GM23338 (cell line): ENCODE measurements at regions not wholly inside any gene's neighbourhood (a gene's known extent, or its start where the extent isn't known, plus 50 kb on each side); places are given as distances from the start of the nearest gene placed in this dataset.

Source experiments
- ATAC-seq: fragments of 200-7000 bp; cut with Tn5 transposase; 3 replicates; pipeline ENCODE4 v1.9.1; 2020
- DNase-seq: peaks from one replicate; pipeline ENCODE4 v3.0.0-alpha.2; 2015; ENCODE audit warnings: low spot score
- H2AFZ ChIP-seq: fragments of 200-600 bp; sonication (generic); 2 replicates; pipeline ENCODE4 v1.8.0; 2016; ENCODE audit warnings: antibody characterized with exemption, mild to moderate bottlenecking, moderate library complexity
- H3F3A ChIP-seq: fragments of 200-600 bp; sonication (generic); replicated peaks from 2 replicates; pipeline ENCODE4 v1.8.0; 2017; ENCODE audit warnings: antibody characterized with exemption, mixed run types, low read depth
- H3K27ac ChIP-seq: fragments of 200-600 bp; sonication (generic); 2 replicates; pipeline ENCODE4 v1.6.1; 2016; ENCODE audit warnings: low read depth
- H3K27me3 ChIP-seq: fragments of 200-600 bp; sonication (generic); 2 replicates; pipeline ENCODE4 v1.8.0; 2016; ENCODE audit warnings: mild to moderate bottlenecking, mixed run types, moderate library complexity; ENCODE audit not compliant: insufficient read depth
- H3K36me3 ChIP-seq: fragments of 200-600 bp; sonication (generic); 2 replicates; pipeline ENCODE4 v1.8.0; 2016; ENCODE audit warnings: mild to moderate bottlenecking; ENCODE audit not compliant: insufficient read depth
- H3K4me1 ChIP-seq: fragments of 200-600 bp; sonication (generic); 2 replicates; pipeline ENCODE4 v1.8.0; 2016; ENCODE audit warnings: mild to moderate bottlenecking, moderate library complexity; ENCODE audit not compliant: insufficient read depth
- H3K4me2 ChIP-seq: fragments of 200-600 bp; sonication (generic); 2 replicates; pipeline ENCODE4 v1.7.1; 2017; ENCODE audit warnings: mixed run types
- H3K4me3 ChIP-seq: fragments of 200-600 bp; sonication (generic); 2 replicates; pipeline ENCODE4 v1.6.1; 2016; ENCODE audit warnings: mixed run types
- H3K79me2 ChIP-seq: fragments of 200-600 bp; sonication (generic); replicated peaks from 2 replicates; pipeline ENCODE4 v1.8.0; 2017; ENCODE audit warnings: mild to moderate bottlenecking; ENCODE audit not compliant: insufficient read depth
- H3K9me2 ChIP-seq: fragments of 200-600 bp; sonication (generic); 2 replicates; pipeline ENCODE4 v1.8.0; 2017; ENCODE audit not compliant: insufficient read depth
- H4K20me1 ChIP-seq: fragments of 200-600 bp; sonication (generic); replicated peaks from 2 replicates; pipeline ENCODE4 v1.8.0; 2017; ENCODE audit warnings: mild to moderate bottlenecking; ENCODE audit not compliant: insufficient read depth
- H3K27ac Mint-ChIP-seq: 2 replicates; pipeline ENCODE4 v1.8.0; 2020; ENCODE audit warnings: inconsistent platforms, mild to moderate bottlenecking, moderate library complexity, mixed read lengths
- H3K27me3 Mint-ChIP-seq: 3 replicates; pipeline ENCODE4 v1.8.0; 2022; ENCODE audit warnings: low read depth, mild to moderate bottlenecking, moderate library complexity, mixed read lengths, inconsistent platforms; ENCODE audit not compliant: insufficient read depth, poor library complexity
- H3K36me3 Mint-ChIP-seq: 3 replicates; pipeline ENCODE4 v1.8.0; 2021; ENCODE audit warnings: low read depth, mild to moderate bottlenecking, inconsistent platforms, moderate library complexity, mixed read lengths
- H3K4me1 Mint-ChIP-seq: 3 replicates; pipeline ENCODE4 v1.8.0; 2020; ENCODE audit warnings: mild to moderate bottlenecking, inconsistent platforms, mixed read lengths
- H3K4me3 Mint-ChIP-seq: 3 replicates; pipeline ENCODE4 v1.8.0; 2021; ENCODE audit warnings: moderate library complexity, mild to moderate bottlenecking, inconsistent platforms, mixed read lengths
- H3K9me3 Mint-ChIP-seq: 3 replicates; pipeline ENCODE4 v1.8.0; 2020; ENCODE audit warnings: moderate library complexity, mild to moderate bottlenecking, inconsistent platforms, mixed read lengths
- CREB1 ChIP-seq: fragments of 250-450 bp; sonication (Bioruptor Pico); IDR thresholded peaks from 2 replicates; pipeline ENCODE4 v1.5.0; 2020; ENCODE audit warnings: low read depth, mild to moderate bottlenecking, moderate library complexity
- CTCF ChIP-seq, 2 experiments: fragments of 200-600 bp in 1 of 2; sonication (generic) in 1 of 2; conservative IDR thresholded peaks; 2 replicates each; pipeline versions ENCODE4 v1.5.1 to v1.6.1; 2016 to 2017; ENCODE audit warnings: antibody characterized with exemption in 2 of 2, low read depth in 2 of 2, mild to moderate bottlenecking in 2 of 2, moderate library complexity in 1 of 2
- ETS1 ChIP-seq: IDR thresholded peaks from 2 replicates; pipeline ENCODE4 v1.6.1; 2016; ENCODE audit warnings: antibody characterized with exemption
- EZH2 ChIP-seq: fragments of 200-600 bp; sonication (generic); IDR thresholded peaks from one replicate; pipeline ENCODE4 v1.8.0; 2017; ENCODE audit warnings: antibody characterized with exemption, mild to moderate bottlenecking, low read depth; ENCODE audit not compliant: unreplicated experiment
- EZH2phosphoT487 ChIP-seq: fragments of 200-600 bp; sonication (generic); IDR thresholded peaks from one replicate; pipeline ENCODE4 v1.8.1; 2018; ENCODE audit warnings: antibody characterized with exemption; ENCODE audit not compliant: unreplicated experiment
- NANOG ChIP-seq: IDR thresholded peaks from 2 replicates; pipeline ENCODE4 v1.6.1; 2016; ENCODE audit warnings: antibody characterized with exemption, borderline replicate concordance
- POLR2AphosphoS5 ChIP-seq: IDR thresholded peaks from 2 replicates; pipeline ENCODE4 v1.6.1; 2016; ENCODE audit warnings: antibody characterized with exemption, low read depth
- REST ChIP-seq: IDR thresholded peaks from one replicate; pipeline ENCODE4 v1.6.1; 2018; ENCODE audit warnings: antibody characterized with exemption; ENCODE audit not compliant: unreplicated experiment
- ZNF114 ChIP-seq: fragments of 250-450 bp; sonication (Bioruptor Pico); IDR thresholded peaks from 2 replicates; pipeline ENCODE4 v1.5.0; 2020; ENCODE audit warnings: mild to moderate bottlenecking, moderate library complexity
- ZNF331 ChIP-seq: fragments of 250-450 bp; sonication (Bioruptor Pico); IDR thresholded peaks from 2 replicates; pipeline ENCODE4 v1.5.0; 2020; ENCODE audit warnings: low read depth, mild to moderate bottlenecking, moderate library complexity
- TF ChIP-seq, protein P1 (sequence below): fragments of 250-450 bp; sonication (Bioruptor Pico); IDR thresholded peaks from 2 replicates; pipeline ENCODE4 v1.5.0; 2020; ENCODE audit warnings: mild to moderate bottlenecking, moderate library complexity

- no peak for TF ChIP-seq POLR2AphosphoS5
- TF ChIP-seq ZNF114 (CRISPR knock-in tag) = no peak
- TF ChIP-seq EZH2 = no peak
- no peak for TF ChIP-seq EZH2phosphoT487
- TF ChIP-seq NANOG = no peak
- no peak for TF ChIP-seq REST
Measured at GRCh38 chr15:26212109-26212508, 349.0 kb upstream of the ATP10A start (continued).

DNA sequence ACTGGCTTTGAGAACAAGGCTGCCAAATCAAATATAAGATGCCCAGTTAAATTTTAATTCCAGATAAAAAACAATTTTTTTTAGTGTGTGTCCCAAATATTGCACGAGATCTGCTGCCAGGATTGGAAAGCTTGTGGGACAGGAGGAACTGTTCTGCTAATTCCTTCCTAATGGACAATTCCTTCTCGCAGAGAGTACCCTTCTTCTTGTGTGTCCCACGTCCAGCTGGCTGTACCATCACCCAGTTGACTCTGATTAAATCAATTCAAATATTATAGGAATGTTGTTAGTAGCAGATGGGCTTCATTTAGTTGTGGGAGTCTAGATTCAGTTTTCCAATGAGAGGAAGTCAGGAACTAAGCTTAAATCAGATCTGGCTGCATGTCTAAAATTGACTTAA lies 347.9 kb upstream of the ATP10A start:
- Histone ChIP-seq H2AFZ (no peak overlapping the region), H3K27ac (no peak overlapping the region), H3K4me2 (no peak overlapping the region), H3K79me2 (no peaks in the 10 kb centered on the region), H3K36me3 (no peaks in the 10 kb centered on the region), H3K4me1 (no peaks in the 10 kb centered on the region), H3K27me3 (no peaks in the 10 kb centered on the region), H3K9me2 (peaks cover 2% of the 10 kb centered on the region; the same call in 1 of the 2 replicates), H3F3A (no peaks in the 10 kb centered on the region), H4K20me1 (no peaks in the 10 kb centered on the region), H3K4me3 (no peak overlapping the region)
- no peaks in the 10 kb centered on the region for H3K36me3 Mint-ChIP-seq
- H3K9me3 Mint-ChIP-seq = no peaks in the 10 kb centered on the region
- H3K27me3 Mint-ChIP-seq = no peaks in the 10 kb centered on the region
- no peak overlapping the region for H3K4me3 Mint-ChIP-seq
- TF ChIP-seq ETS1 = no peak
- no peak for TF ChIP-seq ZNF331 (CRISPR knock-in tag)
- TF ChIP-seq CTCF (conservative IDR thresholded peaks at IDR 0.05; ENCODE audit: low read depth in 2 of 2) = no peak
- TF ChIP-seq, protein P1, sequence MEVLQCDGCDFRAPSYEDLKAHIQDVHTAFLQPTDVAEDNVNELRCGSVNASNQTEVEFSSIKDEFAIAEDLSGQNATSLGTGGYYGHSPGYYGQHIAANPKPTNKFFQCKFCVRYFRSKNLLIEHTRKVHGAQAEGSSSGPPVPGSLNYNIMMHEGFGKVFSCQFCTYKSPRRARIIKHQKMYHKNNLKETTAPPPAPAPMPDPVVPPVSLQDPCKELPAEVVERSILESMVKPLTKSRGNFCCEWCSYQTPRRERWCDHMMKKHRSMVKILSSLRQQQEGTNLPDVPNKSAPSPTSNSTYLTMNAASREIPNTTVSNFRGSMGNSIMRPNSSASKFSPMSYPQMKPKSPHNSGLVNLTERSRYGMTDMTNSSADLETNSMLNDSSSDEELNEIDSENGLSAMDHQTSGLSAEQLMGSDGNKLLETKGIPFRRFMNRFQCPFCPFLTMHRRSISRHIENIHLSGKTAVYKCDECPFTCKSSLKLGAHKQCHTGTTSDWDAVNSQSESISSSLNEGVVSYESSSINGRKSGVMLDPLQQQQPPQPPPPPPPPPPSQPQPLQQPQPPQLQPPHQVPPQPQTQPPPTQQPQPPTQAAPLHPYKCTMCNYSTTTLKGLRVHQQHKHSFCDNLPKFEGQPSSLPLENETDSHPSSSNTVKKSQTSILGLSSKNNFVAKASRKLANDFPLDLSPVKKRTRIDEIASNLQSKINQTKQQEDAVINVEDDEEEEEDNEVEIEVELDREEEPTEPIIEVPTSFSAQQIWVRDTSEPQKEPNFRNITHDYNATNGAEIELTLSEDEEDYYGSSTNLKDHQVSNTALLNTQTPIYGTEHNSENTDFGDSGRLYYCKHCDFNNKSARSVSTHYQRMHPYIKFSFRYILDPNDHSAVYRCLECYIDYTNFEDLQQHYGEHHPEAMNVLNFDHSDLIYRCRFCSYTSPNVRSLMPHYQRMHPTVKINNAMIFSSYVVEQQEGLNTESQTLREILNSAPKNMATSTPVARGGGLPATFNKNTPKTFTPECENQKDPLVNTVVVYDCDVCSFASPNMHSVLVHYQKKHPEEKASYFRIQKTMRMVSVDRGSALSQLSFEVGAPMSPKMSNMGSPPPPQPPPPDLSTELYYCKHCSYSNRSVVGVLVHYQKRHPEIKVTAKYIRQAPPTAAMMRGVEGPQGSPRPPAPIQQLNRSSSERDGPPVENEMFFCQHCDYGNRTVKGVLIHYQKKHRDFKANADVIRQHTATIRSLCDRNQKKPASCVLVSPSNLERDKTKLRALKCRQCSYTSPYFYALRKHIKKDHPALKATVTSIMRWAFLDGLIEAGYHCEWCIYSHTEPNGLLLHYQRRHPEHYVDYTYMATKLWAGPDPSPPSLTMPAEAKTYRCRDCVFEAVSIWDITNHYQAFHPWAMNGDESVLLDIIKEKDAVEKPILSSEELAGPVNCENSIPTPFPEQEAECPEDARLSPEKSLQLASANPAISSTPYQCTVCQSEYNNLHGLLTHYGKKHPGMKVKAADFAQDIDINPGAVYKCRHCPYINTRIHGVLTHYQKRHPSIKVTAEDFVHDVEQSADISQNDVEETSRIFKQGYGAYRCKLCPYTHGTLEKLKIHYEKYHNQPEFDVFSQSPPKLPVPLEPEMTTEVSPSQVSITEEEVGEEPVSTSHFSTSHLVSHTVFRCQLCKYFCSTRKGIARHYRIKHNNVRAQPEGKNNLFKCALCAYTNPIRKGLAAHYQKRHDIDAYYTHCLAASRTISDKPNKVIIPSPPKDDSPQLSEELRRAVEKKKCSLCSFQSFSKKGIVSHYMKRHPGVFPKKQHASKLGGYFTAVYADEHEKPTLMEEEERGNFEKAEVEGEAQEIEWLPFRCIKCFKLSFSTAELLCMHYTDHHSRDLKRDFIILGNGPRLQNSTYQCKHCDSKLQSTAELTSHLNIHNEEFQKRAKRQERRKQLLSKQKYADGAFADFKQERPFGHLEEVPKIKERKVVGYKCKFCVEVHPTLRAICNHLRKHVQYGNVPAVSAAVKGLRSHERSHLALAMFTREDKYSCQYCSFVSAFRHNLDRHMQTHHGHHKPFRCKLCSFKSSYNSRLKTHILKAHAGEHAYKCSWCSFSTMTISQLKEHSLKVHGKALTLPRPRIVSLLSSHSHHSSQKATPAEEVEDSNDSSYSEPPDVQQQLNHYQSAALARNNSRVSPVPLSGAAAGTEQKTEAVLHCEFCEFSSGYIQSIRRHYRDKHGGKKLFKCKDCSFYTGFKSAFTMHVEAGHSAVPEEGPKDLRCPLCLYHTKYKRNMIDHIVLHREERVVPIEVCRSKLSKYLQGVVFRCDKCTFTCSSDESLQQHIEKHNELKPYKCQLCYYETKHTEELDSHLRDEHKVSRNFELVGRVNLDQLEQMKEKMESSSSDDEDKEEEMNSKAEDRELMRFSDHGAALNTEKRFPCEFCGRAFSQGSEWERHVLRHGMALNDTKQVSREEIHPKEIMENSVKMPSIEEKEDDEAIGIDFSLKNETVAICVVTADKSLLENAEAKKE (CRISPR knock-in tag) = no peak
- no peak for TF ChIP-seq ZNF114 (CRISPR knock-in tag)
- no peak for TF ChIP-seq CREB1 (CRISPR knock-in tag)
- no peak for TF ChIP-seq EZH2phosphoT487
- no peak for TF ChIP-seq POLR2AphosphoS5
- ATAC-seq = no peak
- no peak overlapping the region for H3K27ac Mint-ChIP-seq
- H3K4me1 Mint-ChIP-seq = peaks cover under 1% of the 10 kb centered on the region; the same call in 1 of the 3 replicates
- no peak for DNase-seq
